HG03565 (cell line): ENCODE measurements at regions not wholly inside any gene's neighbourhood (a gene's known extent, or its start where the extent isn't known, plus 50 kb on each side); places are given as distances from the start of the nearest gene placed in this dataset.

Source experiments
- ATAC-seq: cut with Tn5 transposase; IDR thresholded peaks from one replicate; pipeline ENCODE4 v1.9.1; 2021; ENCODE audit warnings: mild to moderate bottlenecking, moderate library complexity; ENCODE audit not compliant: unreplicated experiment

- no peak for ATAC-seq
Observed at GRCh38 chr2:120545521-120546047, 190.1 kb upstream of the GLI2 start.

GRCh38 chr2:120546048-120546864, 189.4 kb upstream of the GLI2 start:
- no peak for ATAC-seq

- ATAC-seq = no peak
Observed at GRCh38 chr2:120546865-120547390, 188.7 kb upstream of the GLI2 start.

- ATAC-seq = no peak
Observed at GRCh38 chr2:120547662-120548061, 188.0 kb upstream of the GLI2 start.

GRCh38 chr2:120548627-120549608, 186.8 kb upstream of the GLI2 start:
- no peak for ATAC-seq

- ATAC-seq = no peak
Observed at GRCh38 chr2:120549841-120550240, 185.8 kb upstream of the GLI2 start.

- no peak for ATAC-seq
Observed at GRCh38 chr2:120550282-120550681, 185.4 kb upstream of the GLI2 start.

- ATAC-seq = no peak
Observed at GRCh38 chr2:120550893-120551446, 184.7 kb upstream of the GLI2 start.

GRCh38 chr2:120551522-120551921, 184.1 kb upstream of the GLI2 start:
- no peak for ATAC-seq

GRCh38 chr2:120552079-120552478, 183.6 kb upstream of the GLI2 start:
- no peak for ATAC-seq

- no peak for ATAC-seq
Observed at GRCh38 chr2:120552800-120553481, 182.7 kb upstream of the GLI2 start.

- no peak for ATAC-seq
Observed at GRCh38 chr2:120554625-120555032, 181.0 kb upstream of the GLI2 start.

- no peak for ATAC-seq
Observed at GRCh38 chr2:120555092-120555491, 180.6 kb upstream of the GLI2 start.

GRCh38 chr2:120556911-120557310, 178.8 kb upstream of the GLI2 start:
- ATAC-seq = no peak

GRCh38 chr2:120558847-120559246, 176.8 kb upstream of the GLI2 start:
- no peak for ATAC-seq

GRCh38 chr2:120559401-120559800, 176.3 kb upstream of the GLI2 start:
- no peak for ATAC-seq

- ATAC-seq = no peak
Observed at GRCh38 chr2:120560330-120560729, 175.3 kb upstream of the GLI2 start.

- ATAC-seq = no peak
Observed at GRCh38 chr2:120561379-120562035, 174.2 kb upstream of the GLI2 start.

GRCh38 chr2:120562218-120563005, 173.3 kb upstream of the GLI2 start:
- no peak for ATAC-seq
